Osteoblast (primary cell): ENCODE measurements at regions not wholly inside any gene's neighbourhood (a gene's known extent, or its start where the extent isn't known, plus 50 kb on each side); places are given as distances from the start of the nearest gene placed in this dataset.

Experiments used
- DNase-seq: peaks from one replicate; pipeline ENCODE4 v3.0.0; 2011; ENCODE audit warnings: low spot score, mixed read lengths; ENCODE audit not compliant: insufficient read length; ENCODE audit errors: missing footprints
- H2AFZ ChIP-seq: 2 replicates; pipeline ENCODE4 v1.6.0; 2011; ENCODE audit warnings: mild to moderate bottlenecking, low read length
- H3K27ac ChIP-seq: 2 replicates; pipeline ENCODE4 v1.5.1; 2011; ENCODE audit warnings: mild to moderate bottlenecking, low read depth, low read length, moderate library complexity
- H3K27me3 ChIP-seq: 2 replicates; pipeline ENCODE4 v1.6.0; 2012; ENCODE audit warnings: mild to moderate bottlenecking, control low read depth, inconsistent platforms, low read length, moderate library complexity; ENCODE audit not compliant: insufficient read depth
- H3K36me3 ChIP-seq: 2 replicates; pipeline ENCODE4 v1.5.1; 2011; ENCODE audit warnings: mild to moderate bottlenecking, low read length, control low read depth, moderate library complexity; ENCODE audit not compliant: insufficient read depth
- H3K4me1 ChIP-seq: 2 replicates; pipeline ENCODE4 v1.5.1; 2011; ENCODE audit warnings: mild to moderate bottlenecking, low read length, control low read depth, moderate library complexity; ENCODE audit not compliant: insufficient read depth
- H3K4me2 ChIP-seq: 2 replicates; pipeline ENCODE4 v1.6.0; 2011; ENCODE audit warnings: mild to moderate bottlenecking, low read length; ENCODE audit not compliant: insufficient read depth
- H3K4me3 ChIP-seq: fragments of 200-600 bp; sonication (generic); 3 replicates; pipeline ENCODE4 v1.5.1; 2012; ENCODE audit warnings: mild to moderate bottlenecking, low read length, inconsistent platforms; ENCODE audit not compliant: insufficient read depth
- H3K79me2 ChIP-seq: 2 replicates; pipeline ENCODE4 v1.6.0; 2012; ENCODE audit warnings: mild to moderate bottlenecking, low read length, control low read depth, inconsistent platforms; ENCODE audit not compliant: insufficient read depth
- H3K9me3 ChIP-seq: 2 replicates; pipeline ENCODE4 v1.5.1; 2011; ENCODE audit warnings: low read depth, low read length, control low read depth
- H4K20me1 ChIP-seq: 2 replicates; pipeline ENCODE4 v1.6.0; 2012; ENCODE audit warnings: mild to moderate bottlenecking, low read length, control low read depth; ENCODE audit not compliant: insufficient read depth
- CTCF ChIP-seq: IDR thresholded peaks from 2 replicates; pipeline ENCODE4 v1.5.1; 2011; ENCODE audit warnings: mild to moderate bottlenecking, low read depth, low read length, moderate library complexity; ENCODE audit errors: extremely low read depth

DNA sequence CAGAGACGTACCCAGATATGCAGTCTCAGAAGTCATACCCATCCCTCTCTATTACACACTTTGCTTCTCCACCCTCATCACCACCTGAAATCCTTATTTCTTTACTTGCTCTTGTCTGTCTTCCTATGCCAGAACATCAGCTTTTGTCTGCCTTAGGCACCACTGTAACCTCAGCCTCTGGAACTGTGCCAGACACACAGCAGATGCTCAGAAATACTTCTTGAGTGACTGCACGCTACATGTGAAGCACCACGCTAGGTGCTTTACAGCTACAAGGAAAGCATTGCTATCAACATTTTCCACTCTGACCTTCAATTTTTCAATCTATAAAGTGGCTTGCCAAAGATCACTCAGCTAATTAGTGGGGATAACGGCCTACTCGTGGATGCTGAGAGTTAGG lies 226.8 kb downstream of the CHD9NB start:
- H3K4me3 ChIP-seq: no peak overlapping the region
- H4K20me1 ChIP-seq: no peaks in the 10 kb centered on the region
- H3K79me2 ChIP-seq: no peaks in the 10 kb centered on the region
- DNase-seq: no peak
- TF ChIP-seq CTCF: no peak
- H3K9me3 ChIP-seq: no peaks in the 10 kb centered on the region
- no peak overlapping the region for H3K4me2 ChIP-seq
- no peak overlapping the region for H3K27ac ChIP-seq
- no peak overlapping the region for H2AFZ ChIP-seq
- H3K4me1 ChIP-seq: no peaks in the 10 kb centered on the region
- no peaks in the 10 kb centered on the region for H3K36me3 ChIP-seq
- no peaks in the 10 kb centered on the region for H3K27me3 ChIP-seq

DNA sequence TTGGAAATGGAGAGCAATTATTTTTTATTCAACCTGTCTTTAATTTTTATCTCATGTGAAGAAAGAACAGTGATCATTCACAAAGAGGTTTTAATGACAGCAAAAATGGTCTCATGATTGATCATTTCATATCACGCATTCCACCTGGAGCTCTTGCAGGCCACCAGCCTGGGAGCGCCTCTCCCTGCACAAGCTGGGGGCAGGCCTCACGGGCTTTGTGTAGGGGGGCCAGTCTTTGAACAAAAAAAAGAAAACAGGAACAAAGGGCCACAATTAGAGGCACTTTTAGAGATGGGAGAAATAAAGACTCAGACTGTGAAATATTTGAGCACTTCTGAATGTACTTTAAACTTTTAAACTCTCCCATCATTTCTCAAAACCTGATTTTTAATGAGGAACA lies 232.9 kb downstream of the CHD9NB start:
- Histone ChIP-seq H2AFZ (no peak overlapping the region), H3K4me3 (no peak overlapping the region), H4K20me1 (no peaks in the 10 kb centered on the region), H3K27me3 (no peaks in the 10 kb centered on the region), H3K4me2 (no peak overlapping the region), H3K4me1 (no peaks in the 10 kb centered on the region), H3K9me3 (no peaks in the 10 kb centered on the region), H3K79me2 (no peaks in the 10 kb centered on the region), H3K27ac (no peak overlapping the region), H3K36me3 (no peaks in the 10 kb centered on the region)
- TF ChIP-seq CTCF: no peak
- DNase-seq: no peak

GRCh38 chr16:52819405-52819804 lies 233.3 kb downstream of the CHD9NB start:
- no peak overlapping the region for H2AFZ ChIP-seq
- H3K36me3 ChIP-seq: no peaks in the 10 kb centered on the region
- no peaks in the 10 kb centered on the region for H3K9me3 ChIP-seq
- no peak overlapping the region for H3K27ac ChIP-seq
- no peaks in the 10 kb centered on the region for H3K4me1 ChIP-seq
- no peaks in the 10 kb centered on the region for H3K27me3 ChIP-seq
- no peaks in the 10 kb centered on the region for H4K20me1 ChIP-seq
- no peak for TF ChIP-seq CTCF
- no peak for DNase-seq
- no peak overlapping the region for H3K4me2 ChIP-seq
- H3K4me3 ChIP-seq: no peak overlapping the region
- no peaks in the 10 kb centered on the region for H3K79me2 ChIP-seq

DNA sequence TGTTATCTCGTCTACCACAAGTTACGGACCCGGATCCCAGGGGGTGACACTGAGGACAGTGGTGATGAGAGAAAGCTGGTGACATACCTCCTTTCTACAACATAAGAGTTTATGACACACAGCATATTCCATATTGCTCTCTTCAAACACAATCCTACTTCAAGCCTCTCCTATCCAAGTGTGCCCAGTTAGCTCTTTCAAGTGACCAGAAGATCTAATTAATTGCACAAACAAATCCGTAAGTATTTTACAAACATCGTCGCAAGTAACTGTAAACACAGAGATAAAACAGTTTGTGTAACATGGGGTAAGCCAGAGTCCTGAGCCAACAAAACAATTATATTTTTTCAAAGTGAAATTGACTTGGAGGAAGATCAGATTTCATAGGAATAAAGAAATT lies 235.0 kb downstream of the CHD9NB start:
- Histone ChIP-seq H3K4me2 (no peak overlapping the region), H3K79me2 (no peaks in the 10 kb centered on the region), H3K9me3 (no peaks in the 10 kb centered on the region), H4K20me1 (no peaks in the 10 kb centered on the region), H3K27ac (no peak overlapping the region), H3K4me1 (no peaks in the 10 kb centered on the region), H3K27me3 (no peaks in the 10 kb centered on the region), H3K4me3 (no peak overlapping the region), H2AFZ (no peak overlapping the region), H3K36me3 (no peaks in the 10 kb centered on the region)
- no peak for DNase-seq
- no peak for TF ChIP-seq CTCF
